NCI-H524 (cell line): ENCODE measurements at regions not wholly inside any gene's neighbourhood (a gene's known extent, or its start where the extent isn't known, plus 50 kb on each side); places are given as distances from the start of the nearest gene placed in this dataset.

Experiments
- DNase-seq, 2 experiments: peaks; one replicate each; lab custom pipeline; 2025; lab: John Stamatoyannopoulos, UW

- DNase-seq = no peak
Observed at GRCh38 chr13:85896516-85897450, 97.6 kb upstream of the SLITRK6 start.

- DNase-seq = no peak
Observed at GRCh38 chr13:85887406-85887805, 88.2 kb upstream of the SLITRK6 start.

GRCh38 chr13:85879014-85879413, 79.8 kb upstream of the SLITRK6 start:
- peak in 1 of 2 experiments; percentile 4 for DNase-seq

GRCh38 chr13:85864963-85865530, 65.8 kb upstream of the SLITRK6 start:
- peak; percentile 22 to 45 for DNase-seq

GRCh38 chr13:85853901-85854663, 54.9 kb upstream of the SLITRK6 start:
- DNase-seq = no peak

GRCh38 chr13:85853161-85853894, 54.1 kb upstream of the SLITRK6 start:
- DNase-seq = no peak
